Stimulated activated CD4-positive, alpha-beta T cell treated with anti-CD3 and anti-CD28 coated beads, Interleukin-4, amount 100 ng/mL, for 48 hours (primary cell): ENCODE measurements at regions not wholly inside any gene's neighbourhood (a gene's known extent, or its start where the extent isn't known, plus 50 kb on each side); places are given as distances from the start of the nearest gene placed in this dataset.
A peak's percentile ranks its signal among the peaks of the same experiment; 100 is the strongest.
"Not testable (repeated sequence)": the region's sequence is repeated elsewhere in the genome, so short reads cannot be mapped to it uniquely, and the experiment has no call there.

ENCODE experiments used
- DNase-seq, 2 donors: peaks; one replicate each; pipeline ENCODE4 v3.0.0-alpha.2; 2020; ENCODE audit warnings: low read depth in 2 of 2

DNA sequence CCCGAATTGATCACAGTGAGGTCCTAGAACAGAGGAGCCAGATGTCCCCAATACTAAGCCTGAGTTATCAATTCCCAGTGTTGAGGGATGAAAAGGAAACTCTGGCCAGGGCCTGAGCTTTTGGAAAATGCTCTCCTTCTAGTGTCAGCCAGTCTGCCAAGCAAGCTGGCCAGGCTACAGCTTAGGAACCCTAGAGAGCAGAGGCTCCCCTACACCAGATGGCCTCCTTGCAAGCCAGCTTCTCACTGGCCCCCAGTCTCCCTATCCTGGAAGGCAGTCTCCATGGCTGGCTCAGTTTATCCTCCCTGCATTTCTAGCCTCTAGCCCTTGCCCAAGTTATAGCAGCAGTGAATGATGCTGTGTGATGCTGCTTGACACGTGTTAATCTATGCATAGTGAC, 204.7 kb upstream of the WWC1 start:
- DNase-seq = no peak

DNA sequence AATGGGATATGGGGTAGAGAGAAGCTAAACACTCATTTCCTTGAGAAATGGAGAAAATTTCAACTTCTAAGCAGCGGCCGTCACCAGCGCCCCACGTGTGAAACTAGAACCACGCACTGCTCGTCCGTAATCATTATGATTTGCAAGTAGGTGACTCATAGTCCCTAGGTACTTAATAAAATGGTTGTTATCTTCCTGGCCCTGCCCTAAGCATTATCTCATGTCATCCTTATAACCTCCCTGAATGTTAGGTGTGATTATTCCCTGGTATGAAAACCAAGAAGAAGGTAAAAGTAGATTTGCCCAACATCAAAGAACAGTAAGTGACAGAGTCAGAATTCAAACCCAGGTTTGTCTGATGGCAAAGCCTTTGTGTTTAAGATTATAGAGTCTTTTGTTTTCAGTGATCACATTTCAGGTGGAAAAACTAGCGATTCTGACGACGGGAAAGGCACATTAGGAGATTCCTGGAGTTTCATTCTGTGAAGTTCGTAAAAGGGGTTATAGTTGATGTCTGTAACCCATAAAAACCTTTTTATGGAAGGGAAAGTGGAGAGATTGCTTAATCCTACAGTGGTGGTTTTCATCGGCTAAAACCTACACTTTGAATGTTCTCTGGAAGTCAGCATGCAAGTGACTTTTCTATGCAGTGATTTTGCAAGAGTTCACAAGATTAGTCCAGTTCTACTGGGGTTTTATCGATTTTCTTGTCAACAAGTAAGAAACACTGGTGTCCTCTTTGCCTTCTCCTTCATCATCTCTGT, 202.9 kb upstream of the WWC1 start:
- DNase-seq = no peak

GRCh38 chr5:168089201-168089887, 202.1 kb upstream of the WWC1 start:
- DNase-seq = no peak

DNA sequence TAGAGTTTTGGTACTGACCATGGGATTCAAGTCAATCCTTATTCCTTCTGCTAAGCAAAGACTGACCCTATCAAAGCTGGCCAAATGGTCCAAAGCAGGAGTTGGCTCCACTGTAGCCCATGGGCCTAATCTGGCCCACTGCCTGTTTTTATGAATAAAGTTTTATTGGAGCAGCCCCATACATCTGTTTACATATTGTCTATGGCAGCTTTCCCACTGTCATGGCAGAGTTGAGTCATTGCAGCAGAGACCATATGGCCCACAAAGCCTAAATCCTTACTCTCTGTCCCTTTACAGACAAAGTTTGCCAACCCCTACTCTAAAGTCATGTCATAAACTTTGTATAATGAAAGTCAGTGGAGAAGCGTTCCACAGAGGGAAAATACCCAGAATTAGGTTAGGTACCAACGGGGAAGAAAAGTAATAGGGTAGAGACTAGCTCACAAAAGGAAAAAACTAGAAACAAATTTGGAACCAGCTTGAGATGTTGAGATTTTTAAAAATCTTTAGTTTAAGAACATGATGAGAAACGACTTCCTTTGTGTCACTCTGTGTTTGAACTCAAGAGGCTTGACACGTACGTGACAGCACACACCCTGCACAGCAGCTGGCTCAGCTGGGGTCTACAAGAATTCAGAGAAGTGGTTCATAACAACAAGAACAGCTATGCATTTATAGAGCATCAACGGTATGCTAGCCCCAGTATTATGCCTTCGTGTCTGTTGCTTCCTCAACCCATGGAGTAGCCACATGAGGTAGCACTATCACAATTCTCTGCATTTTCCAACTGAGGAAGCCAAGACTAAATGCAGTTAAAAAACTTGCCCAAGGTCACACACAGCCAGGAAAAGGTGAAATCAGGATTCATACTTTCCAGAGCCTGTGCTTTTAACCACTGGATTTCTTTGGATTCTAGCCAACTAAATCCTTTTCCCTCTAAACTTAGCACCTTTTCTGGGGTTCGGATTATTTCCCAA, 198.9 kb upstream of the WWC1 start:
- no peak for DNase-seq

GRCh38 chr5:168093200-168093910, 198.1 kb upstream of the WWC1 start:
- no peak for DNase-seq

DNA sequence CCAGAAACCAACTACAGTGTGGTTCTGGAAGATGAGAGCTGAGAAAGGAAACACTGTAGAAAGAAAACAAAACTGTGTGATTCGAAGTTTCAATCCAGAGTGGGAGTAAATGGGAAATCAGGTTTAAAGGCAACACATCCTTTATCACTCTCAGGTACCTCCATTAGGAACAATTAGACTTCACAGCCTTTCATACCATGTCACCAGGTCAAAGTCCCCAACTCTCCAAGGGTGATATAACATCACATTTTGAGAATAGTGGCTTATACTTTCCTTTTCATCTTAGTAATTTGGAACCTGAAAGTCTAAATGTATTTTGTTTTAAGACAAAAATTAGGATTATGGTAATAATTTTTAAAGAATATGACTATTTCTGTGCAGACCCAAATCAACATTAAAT, 194.9 kb upstream of the WWC1 start:
- DNase-seq = no peak

- DNase-seq = no peak
Observed at GRCh38 chr5:168097876-168098653, 193.4 kb upstream of the WWC1 start.

- no peak for DNase-seq
Observed at GRCh38 chr5:168101352-168101751, 190.1 kb upstream of the WWC1 start.

GRCh38 chr5:168103018-168103417, 188.4 kb upstream of the WWC1 start:
- DNase-seq = not testable (repeated sequence)

- no peak for DNase-seq
Observed at GRCh38 chr5:168104350-168104749, 187.1 kb upstream of the WWC1 start.

- DNase-seq = no peak
Observed at GRCh38 chr5:168104811-168105481, 186.5 kb upstream of the WWC1 start.

GRCh38 chr5:168106008-168106761, 185.3 kb upstream of the WWC1 start:
- DNase-seq = no peak

GRCh38 chr5:168109441-168109840, 182.0 kb upstream of the WWC1 start:
- DNase-seq = no peak

GRCh38 chr5:168110384-168110783, 181.1 kb upstream of the WWC1 start:
- DNase-seq = no peak

- DNase-seq = no peak
Observed at GRCh38 chr5:168110870-168111832, 180.3 kb upstream of the WWC1 start.

DNA sequence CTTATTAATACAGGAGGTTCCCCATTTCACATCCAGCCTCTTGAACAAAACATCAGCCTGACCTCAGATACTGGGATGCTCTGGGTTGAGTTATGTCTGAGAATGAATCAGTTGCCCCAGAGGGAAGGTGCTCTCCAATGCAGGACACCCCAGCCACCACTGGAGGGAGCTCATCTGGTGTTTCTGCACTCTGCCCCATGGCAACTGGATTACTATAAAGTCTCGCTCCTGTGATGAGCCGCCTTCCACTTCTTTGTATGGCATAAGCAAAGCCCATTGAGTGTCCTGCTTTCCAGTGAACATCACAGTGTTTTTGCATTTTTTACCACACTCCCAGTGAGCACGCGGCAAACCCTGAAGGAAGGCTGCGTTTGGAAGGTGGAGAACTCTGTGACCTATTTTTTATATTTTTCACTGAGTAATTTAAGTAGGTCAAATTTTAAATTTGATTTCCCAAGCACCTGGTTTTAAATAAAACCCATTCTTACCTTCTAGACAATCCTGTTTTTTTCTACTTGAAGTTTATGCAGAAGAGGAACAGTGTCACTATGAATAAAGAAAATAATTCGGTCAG, 176.9 kb upstream of the WWC1 start:
- peak; percentile 21 to 27 for DNase-seq

- no peak for DNase-seq
Observed at GRCh38 chr5:168117469-168117868, 174.0 kb upstream of the WWC1 start.
